ENCODE measurements at regions not wholly inside any gene's neighbourhood (a gene's known extent, or its start where the extent isn't known, plus 50 kb on each side); places are given as distances from the start of the nearest gene placed in this dataset.
"Not testable (repeated sequence)": the region's sequence is repeated elsewhere in the genome, so short reads cannot be mapped to it uniquely, and the experiment has no call there.

- TF ChIP-seq CTCF (IDR thresholded peaks at IDR 0.05; ENCODE audit: insufficient read depth, low read length, poor library complexity, severe bottlenecking); EZH2phosphoT487 (conservative IDR thresholded peaks at IDR 0.05; ENCODE audit: low read length): not testable (repeated sequence)
Observed at GRCh38 chr1:146688893-146689292, 249.2 kb upstream of the NBPF12 start.

Data from SU-DHL-6 (cell line).